HAP-1 (cell line): ENCODE measurements at regions not wholly inside any gene's neighbourhood (a gene's known extent, or its start where the extent isn't known, plus 50 kb on each side); places are given as distances from the start of the nearest gene placed in this dataset.
"Not testable (repeated sequence)": the region's sequence is repeated elsewhere in the genome, so short reads cannot be mapped to it uniquely, and the experiment has no call there.

Experiments
- DNase-seq, 2 experiments: peaks; one replicate each; pipeline ENCODE4 v3.0.0-alpha.2; 2016 to 2020; ENCODE audit warnings: low spot score in 2 of 2
- H3K27me3 ChIP-seq: fragments of 250-450 bp; sonication (Bioruptor Pico); 2 replicates; pipeline ENCODE4 v1.5.1; 2020; ENCODE audit warnings: low read depth, mild to moderate bottlenecking, moderate library complexity
- H3K36me3 ChIP-seq: fragments of 250-450 bp; sonication (Bioruptor Pico); replicated peaks from 2 replicates; pipeline ENCODE4 v1.5.1; 2020; ENCODE audit warnings: mild to moderate bottlenecking
- H3K4me1 ChIP-seq: fragments of 250-450 bp; sonication (Bioruptor Pico); 2 replicates; pipeline ENCODE4 v1.5.1; 2020; ENCODE audit warnings: mild to moderate bottlenecking
- H3K4me3 ChIP-seq: fragments of 250-450 bp; sonication (Bioruptor Pico); 2 replicates; pipeline ENCODE4 v1.5.1; 2020; ENCODE audit warnings: mild to moderate bottlenecking, moderate library complexity
- H3K9me3 ChIP-seq: fragments of 250-450 bp; sonication (Bioruptor Pico); 2 replicates; pipeline ENCODE4 v1.5.1; 2020; ENCODE audit warnings: mild to moderate bottlenecking, moderate library complexity
- in situ Hi-C: fragments of 300-500 bp; cut with MboI; formaldehyde crosslinking; loops from 3 replicates; pipeline ENCODE4 v1.14.3; 2020; ENCODE audit warnings: low sequenced_read_pairs, inconsistent platforms, mixed read lengths

DNA sequence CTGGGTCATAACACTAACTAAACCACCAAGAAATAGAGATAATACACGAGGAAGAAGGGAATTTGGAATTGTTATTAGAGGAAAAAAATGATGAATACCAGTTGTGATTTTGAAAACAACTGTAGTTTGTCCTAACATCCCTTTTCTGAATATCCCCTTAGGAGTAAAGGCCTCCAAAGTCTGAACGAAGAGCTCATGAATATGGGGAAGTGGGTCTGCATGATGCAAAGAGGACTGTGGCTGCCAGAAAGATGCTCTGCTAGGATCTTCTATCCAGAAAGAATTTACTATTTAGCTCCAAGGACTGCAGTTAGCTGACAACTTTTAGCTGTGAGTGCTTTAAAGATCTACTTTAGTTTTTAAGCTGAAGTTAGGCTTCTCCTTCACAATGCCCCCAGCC lies 308.8 kb upstream of the HS3ST5 start:
- in situ Hi-C loops = no loop called here
- H3K4me3 ChIP-seq = no peak overlapping the region
- no peaks in the 10 kb centered on the region; the same call in 1 of the 2 replicates for H3K27me3 ChIP-seq
- no peaks in the 10 kb centered on the region; the same call in 1 of the 2 replicates for H3K9me3 ChIP-seq
- H3K4me1 ChIP-seq = peaks cover 10% of the 10 kb centered on the region
- H3K36me3 ChIP-seq = no peaks in the 10 kb centered on the region
- no peak for DNase-seq

DNA sequence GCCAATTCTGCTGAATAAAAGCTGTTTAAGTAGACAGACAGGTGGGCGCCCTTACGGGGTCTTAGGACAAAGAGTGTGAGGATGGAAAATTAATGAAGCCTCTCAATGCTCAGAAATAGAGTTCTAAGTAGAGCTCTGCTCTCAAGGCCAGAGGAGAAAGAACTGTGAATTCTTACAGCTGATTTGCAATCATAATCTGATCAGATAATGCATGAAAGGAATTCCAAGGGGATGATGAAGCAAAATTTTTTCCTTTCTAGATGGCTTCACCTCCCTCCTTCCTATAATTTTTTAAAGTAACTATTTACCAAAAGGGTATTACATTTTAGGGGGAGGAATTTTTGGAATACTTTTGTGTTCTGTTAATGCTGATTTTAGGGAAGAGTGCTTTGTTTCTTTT lies 308.1 kb upstream of the HS3ST5 start:
- H3K4me1 ChIP-seq = peaks cover 10% of the 10 kb centered on the region
- H3K4me3 ChIP-seq = no peak overlapping the region
- H3K9me3 ChIP-seq = no peaks in the 10 kb centered on the region; the same call in 1 of the 2 replicates
- in situ Hi-C loops = no loop called here
- no peaks in the 10 kb centered on the region for H3K36me3 ChIP-seq
- H3K27me3 ChIP-seq = no peaks in the 10 kb centered on the region; the same call in 1 of the 2 replicates
- DNase-seq = peak in 1 of 2 experiments; percentile 44

DNA sequence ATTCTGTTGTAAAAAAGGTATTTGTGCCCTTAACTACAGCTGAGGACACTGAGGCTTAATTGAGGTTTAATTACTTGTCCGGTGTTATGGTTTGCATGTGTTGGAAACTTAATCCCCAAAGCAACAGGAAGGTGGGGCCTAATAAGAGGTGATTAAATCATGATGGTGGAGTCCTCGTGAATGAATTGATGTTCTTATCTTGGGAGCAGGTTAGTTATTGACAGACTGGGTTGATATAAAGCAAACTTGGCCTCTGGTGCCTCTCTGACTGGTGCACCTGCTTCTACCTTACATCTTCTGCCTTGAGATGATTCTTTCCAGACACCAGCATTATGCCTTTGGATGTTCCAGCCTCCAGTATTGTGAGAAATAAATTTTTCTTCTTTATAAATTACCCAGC lies 306.5 kb upstream of the HS3ST5 start:
- DNase-seq = no peak
- Histone ChIP-seq H3K27me3 (no peaks in the 10 kb centered on the region; the same call in 1 of the 2 replicates), H3K4me1 (peaks cover 10% of the 10 kb centered on the region), H3K4me3 (no peak overlapping the region), H3K36me3 (no peaks in the 10 kb centered on the region), H3K9me3 (no peaks in the 10 kb centered on the region; the same call in 1 of the 2 replicates)
- in situ Hi-C loops = no loop called here

DNA sequence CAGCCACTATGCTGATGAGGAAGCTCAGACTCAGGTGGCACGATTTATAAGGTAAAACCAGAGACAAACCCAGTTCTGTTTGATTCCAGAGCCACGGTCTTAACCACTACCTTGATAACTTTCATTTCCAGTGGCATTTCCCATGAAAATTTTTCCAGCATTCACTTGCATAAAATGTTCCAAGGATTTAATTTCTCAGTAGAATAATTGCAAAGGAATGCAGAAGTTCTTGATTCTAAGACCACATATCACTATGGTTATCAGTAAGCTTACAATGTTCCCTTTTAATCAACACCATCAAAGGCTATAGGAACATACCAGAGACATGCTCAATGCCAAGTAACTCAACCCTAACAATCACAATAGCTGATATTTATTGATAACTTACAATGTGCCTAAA lies 306.0 kb upstream of the HS3ST5 start:
- H3K4me1 ChIP-seq = peaks cover 10% of the 10 kb centered on the region
- H3K27me3 ChIP-seq = no peaks in the 10 kb centered on the region; the same call in 1 of the 2 replicates
- no peaks in the 10 kb centered on the region for H3K36me3 ChIP-seq
- DNase-seq = no peak
- no peaks in the 10 kb centered on the region; the same call in 1 of the 2 replicates for H3K9me3 ChIP-seq
- no peak overlapping the region for H3K4me3 ChIP-seq
- in situ Hi-C loops = no loop called here

DNA sequence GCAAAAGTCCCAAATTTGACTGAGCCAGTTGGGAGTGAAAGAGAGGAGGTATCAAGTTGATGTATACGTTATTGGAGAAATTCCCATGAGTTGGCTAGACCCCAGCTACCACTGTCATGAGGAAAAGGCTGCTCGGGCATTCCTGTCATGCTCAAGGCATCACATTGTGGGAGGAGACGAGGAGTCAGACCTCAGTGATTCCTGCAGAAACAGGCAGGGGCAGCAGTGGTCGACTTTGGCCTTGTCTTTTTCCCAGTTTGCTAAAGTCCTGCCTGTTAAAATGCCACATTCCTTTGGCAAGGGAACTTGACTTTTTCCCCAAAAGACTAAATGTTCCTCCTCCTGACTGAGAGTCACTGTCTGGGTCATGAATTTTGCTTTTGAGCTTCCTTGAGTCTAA lies 295.5 kb upstream of the HS3ST5 start:
- H3K27me3 ChIP-seq = no peaks in the 10 kb centered on the region
- H3K4me3 ChIP-seq = no peak overlapping the region
- in situ Hi-C loops = no loop called here
- H3K9me3 ChIP-seq = no peaks in the 10 kb centered on the region
- H3K4me1 ChIP-seq = no peaks in the 10 kb centered on the region
- H3K36me3 ChIP-seq = no peaks in the 10 kb centered on the region
- DNase-seq = peak in 1 of 2 experiments; percentile 7

DNA sequence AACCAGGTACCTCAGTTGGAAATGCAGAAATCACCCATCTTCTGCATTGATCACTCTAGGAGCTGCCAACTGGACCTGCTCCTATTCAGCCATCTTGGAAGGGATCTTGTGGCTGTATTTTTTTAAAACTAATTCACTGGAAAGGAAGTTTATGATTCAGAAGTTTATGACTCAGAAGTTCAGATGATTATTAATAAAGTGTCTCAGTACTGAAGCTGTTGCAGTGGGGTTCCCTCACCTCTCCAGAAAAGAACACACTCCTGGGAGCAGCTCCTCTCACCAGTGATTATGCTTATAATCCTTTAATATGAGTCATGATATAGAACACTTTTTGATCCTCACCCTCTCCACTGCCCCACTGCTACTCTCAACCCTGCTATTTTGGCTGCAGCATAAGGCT lies 291.2 kb upstream of the HS3ST5 start:
- Histone ChIP-seq H3K9me3 (no peaks in the 10 kb centered on the region), H3K4me3 (no peak overlapping the region), H3K36me3 (no peaks in the 10 kb centered on the region), H3K4me1 (no peaks in the 10 kb centered on the region), H3K27me3 (no peaks in the 10 kb centered on the region)
- in situ Hi-C loops = no loop called here
- no peak for DNase-seq

DNA sequence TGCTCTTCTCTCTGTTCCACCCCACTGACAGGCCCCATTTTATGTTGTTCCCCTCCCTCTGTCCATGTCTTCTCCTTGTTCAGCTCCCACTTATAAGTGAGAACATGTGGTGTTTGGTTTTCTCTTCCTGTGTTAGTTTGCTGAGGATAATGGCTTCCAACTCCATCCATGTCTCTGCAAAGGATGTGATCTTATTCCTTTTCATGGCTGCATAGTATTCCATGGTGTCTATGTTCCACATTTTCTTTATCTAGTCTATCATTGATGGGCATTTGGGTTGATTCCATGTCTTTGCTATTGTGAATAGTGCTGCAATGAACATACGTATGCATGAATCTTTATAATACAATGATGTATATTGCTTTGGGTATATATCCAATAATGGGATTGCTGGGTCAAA lies 283.4 kb upstream of the HS3ST5 start:
- DNase-seq, H3K9me3 ChIP-seq, in situ Hi-C loops, H3K4me1 ChIP-seq, H3K4me3 ChIP-seq, H3K27me3 ChIP-seq, H3K36me3 ChIP-seq: not testable (repeated sequence)

DNA sequence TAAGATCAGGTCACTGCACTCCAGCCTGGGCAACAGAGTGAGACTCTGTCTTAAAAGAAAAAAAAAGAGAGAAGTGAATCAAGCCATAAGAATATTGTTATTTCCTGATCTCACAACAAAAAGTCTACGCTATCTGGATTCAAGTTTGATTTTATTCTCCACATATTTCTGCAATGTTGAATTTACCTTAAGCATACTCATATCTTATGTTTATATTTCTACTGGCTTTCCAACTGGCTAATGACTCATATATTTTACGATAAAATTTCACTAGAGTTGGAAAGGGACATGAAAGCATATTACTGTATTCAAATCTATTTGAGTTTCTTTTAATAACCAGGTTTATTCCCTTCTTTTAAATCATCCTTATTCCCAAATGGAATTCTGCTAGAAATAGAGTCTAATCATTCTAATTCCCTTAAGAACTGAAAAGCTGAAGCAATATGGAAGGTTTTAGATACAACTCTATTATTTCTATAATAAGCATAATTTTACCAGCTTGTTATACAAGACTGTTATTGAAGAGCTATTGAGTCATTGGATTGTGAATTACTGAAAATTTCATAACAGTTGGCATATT lies 276.9 kb upstream of the HS3ST5 start:
- DNase-seq = no peak
- Histone ChIP-seq H3K36me3 (no peaks in the 10 kb centered on the region), H3K4me3 (no peak overlapping the region), H3K4me1 (no peaks in the 10 kb centered on the region), H3K27me3 (no peaks in the 10 kb centered on the region), H3K9me3 (no peaks in the 10 kb centered on the region)
- in situ Hi-C loops = no loop called here

DNA sequence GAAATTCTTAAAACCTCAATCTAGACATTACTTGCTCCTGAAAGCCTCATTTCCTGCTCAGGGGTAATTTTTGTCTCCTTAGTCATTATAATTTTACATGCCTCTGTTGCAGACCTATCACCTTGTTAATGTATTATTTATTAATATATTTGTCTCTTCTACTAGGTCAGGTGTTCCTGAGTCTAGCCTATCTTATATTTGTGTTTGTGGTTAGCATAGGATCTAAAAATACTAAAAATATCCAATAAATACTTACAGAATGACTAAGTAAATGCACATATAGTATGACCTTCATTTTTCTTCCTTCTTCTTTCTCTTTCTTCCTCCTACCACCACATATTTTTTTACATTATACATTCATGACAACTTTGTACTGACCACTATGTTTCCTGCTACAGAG lies 268.9 kb upstream of the HS3ST5 start:
- Histone ChIP-seq H3K4me1 (no peaks in the 10 kb centered on the region), H3K27me3 (no peaks in the 10 kb centered on the region; the same call in 1 of the 2 replicates), H3K9me3 (no peaks in the 10 kb centered on the region), H3K4me3 (no peak overlapping the region), H3K36me3 (no peaks in the 10 kb centered on the region)
- in situ Hi-C loops = no loop called here
- DNase-seq = no peak

DNA sequence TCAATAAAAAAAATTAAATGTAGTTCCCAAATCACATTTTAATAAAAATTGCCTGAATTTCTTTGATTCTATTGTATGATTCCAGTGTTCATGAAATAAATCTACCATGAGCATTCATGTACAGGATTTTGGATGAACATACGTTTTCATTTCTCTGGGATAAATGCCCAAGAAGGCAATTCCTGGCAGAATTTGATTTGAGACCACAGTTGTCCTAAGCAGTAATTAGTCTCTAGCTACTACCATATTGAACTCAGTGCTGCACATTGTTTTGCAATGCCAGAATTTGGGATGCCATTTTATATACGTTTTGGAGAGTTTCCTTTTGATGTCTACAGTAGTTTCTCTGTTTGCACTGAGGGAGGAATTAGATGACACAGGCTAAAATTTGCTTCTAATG lies 265.3 kb upstream of the HS3ST5 start:
- DNase-seq = no peak
- no peaks in the 10 kb centered on the region; the same call in 1 of the 2 replicates for H3K27me3 ChIP-seq
- in situ Hi-C loops = no loop called here

DNA sequence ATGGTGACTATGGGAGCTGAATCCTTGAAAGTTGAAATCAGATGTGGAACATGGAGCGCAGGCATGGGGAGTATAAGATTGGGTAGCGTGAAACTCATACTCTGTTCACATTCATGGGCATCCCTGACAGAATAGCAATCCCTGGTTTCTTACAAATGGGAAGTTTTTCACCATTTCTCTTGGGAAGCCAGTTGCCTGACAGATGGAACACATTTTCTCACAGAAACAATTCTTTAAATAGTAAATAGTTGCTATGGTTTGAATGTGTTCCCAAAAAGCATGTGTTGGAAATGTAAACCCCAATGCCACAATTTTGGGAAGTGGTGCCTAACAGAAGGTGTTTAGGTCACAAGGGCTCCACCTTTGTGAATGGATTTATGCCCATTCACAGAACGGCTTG lies 262.8 kb upstream of the HS3ST5 start:
- Histone ChIP-seq H3K9me3 (no peaks in the 10 kb centered on the region), H3K4me1 (peaks cover 7% of the 10 kb centered on the region; the same call in 1 of the 2 replicates), H3K27me3 (no peaks in the 10 kb centered on the region), H3K36me3 (no peaks in the 10 kb centered on the region), H3K4me3 (no peak overlapping the region)
- in situ Hi-C loops = no loop called here
- DNase-seq = no peak

More for the DNA sequence above, 265.3 kb upstream of the HS3ST5 start:
- Histone ChIP-seq H3K4me3 (no peak overlapping the region), H3K4me1 (peaks cover 4% of the 10 kb centered on the region; the same call in 1 of the 2 replicates), H3K9me3 (no peaks in the 10 kb centered on the region), H3K36me3 (no peaks in the 10 kb centered on the region)

DNA sequence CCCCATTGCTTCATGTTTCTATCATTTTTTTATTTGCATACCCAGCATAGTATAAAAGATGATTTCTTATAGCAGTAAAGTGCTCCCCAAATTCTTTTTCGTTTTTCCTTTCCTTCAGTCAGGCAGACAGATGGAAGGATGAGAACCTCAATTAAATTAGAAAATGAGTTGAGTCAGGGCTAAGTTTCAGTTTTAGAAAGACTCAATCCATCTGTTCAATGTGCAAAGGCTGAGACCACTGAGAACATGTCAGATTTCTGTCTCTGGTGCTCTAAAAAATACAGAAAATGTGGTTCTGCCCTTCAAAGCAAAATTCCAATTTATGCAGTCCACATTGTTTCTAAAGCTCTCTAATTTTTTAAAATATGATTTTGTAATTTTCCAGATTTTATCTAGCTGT lies 257.6 kb upstream of the HS3ST5 start:
- Histone ChIP-seq H3K9me3 (no peaks in the 10 kb centered on the region), H3K4me1 (peaks cover 6% of the 10 kb centered on the region; the same call in 1 of the 2 replicates), H3K36me3 (no peaks in the 10 kb centered on the region), H3K4me3 (no peak overlapping the region), H3K27me3 (no peaks in the 10 kb centered on the region)
- in situ Hi-C loops = no loop called here
- DNase-seq = no peak

DNA sequence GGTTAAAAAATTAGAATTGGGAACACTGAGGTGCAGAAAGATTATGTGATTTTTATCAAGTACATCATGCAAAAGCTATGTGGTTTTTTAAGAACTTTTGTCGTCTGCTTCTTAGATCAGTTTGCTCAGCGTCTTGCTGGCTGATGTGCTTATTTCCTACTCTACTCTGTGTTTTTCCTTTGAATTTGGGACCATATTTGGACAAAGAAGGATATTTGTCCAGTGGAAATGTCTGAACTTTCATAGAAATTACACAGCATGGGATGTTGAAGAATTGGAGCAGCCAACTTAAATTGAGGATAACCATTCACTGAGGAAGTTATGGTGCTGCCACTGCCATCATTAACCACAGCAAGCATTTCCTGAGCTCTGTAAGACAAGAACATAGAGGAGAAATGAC lies 252.8 kb upstream of the HS3ST5 start:
- in situ Hi-C loops = no loop called here
- Histone ChIP-seq H3K27me3 (no peaks in the 10 kb centered on the region), H3K4me3 (no peak overlapping the region), H3K9me3 (no peaks in the 10 kb centered on the region), H3K4me1 (no peaks in the 10 kb centered on the region), H3K36me3 (no peaks in the 10 kb centered on the region)
- DNase-seq = no peak

DNA sequence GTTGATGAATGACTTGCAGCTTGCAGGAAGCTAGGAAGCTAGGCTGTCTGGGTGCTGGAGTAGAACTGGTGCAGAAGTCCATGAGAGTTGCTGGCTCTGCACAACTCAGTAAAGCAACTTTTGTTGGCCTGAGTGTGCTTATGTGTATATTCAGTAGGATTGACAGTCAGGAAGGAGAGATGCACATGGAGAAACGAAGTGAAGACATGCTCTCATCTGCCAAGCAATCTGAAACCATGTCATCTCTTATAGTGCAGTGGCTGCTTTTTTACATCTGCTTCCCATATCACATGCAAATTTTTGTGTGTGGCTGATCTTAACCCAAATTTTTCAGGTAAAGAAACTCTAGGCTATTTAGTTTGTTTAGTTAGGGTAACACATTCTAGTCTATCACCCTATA lies 252.4 kb upstream of the HS3ST5 start:
- Histone ChIP-seq H3K4me3 (no peak overlapping the region), H3K4me1 (no peaks in the 10 kb centered on the region), H3K27me3 (no peaks in the 10 kb centered on the region), H3K36me3 (no peaks in the 10 kb centered on the region), H3K9me3 (no peaks in the 10 kb centered on the region)
- no peak for DNase-seq
- in situ Hi-C loops = no loop called here

DNA sequence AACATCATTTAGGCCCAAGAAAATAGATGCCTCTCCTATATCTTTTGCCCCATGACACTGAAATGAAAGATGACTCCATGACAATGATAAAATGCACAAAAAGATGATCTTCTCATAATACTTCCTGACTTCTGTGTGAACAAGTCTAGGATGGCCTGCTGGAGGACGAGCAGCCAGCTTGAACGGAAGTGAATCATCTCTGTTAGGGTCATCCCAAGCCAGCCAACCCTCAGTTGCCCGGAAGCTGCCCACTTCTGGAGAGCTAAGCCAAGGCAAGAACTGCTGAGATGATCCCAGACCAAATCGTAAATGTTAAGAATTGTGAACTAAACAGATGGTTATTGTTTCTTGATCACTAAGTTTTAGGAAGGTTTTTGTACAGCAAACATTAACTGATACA lies 249.7 kb upstream of the HS3ST5 start:
- Histone ChIP-seq H3K36me3 (no peaks in the 10 kb centered on the region), H3K27me3 (no peaks in the 10 kb centered on the region), H3K9me3 (no peaks in the 10 kb centered on the region), H3K4me3 (no peak overlapping the region), H3K4me1 (no peaks in the 10 kb centered on the region)
- in situ Hi-C loops = no loop called here
- no peak for DNase-seq
